A673 (cell line): ENCODE measurements at regions not wholly inside any gene's neighbourhood (a gene's known extent, or its start where the extent isn't known, plus 50 kb on each side); places are given as distances from the start of the nearest gene placed in this dataset.

ENCODE experiments used
- BruUV-seq: library from RNA; stranded (reverse); fragments of 400-500 nt; replicated peaks from 2 replicates; lab custom pipeline; 2021; lab: Mats Ljungman, UMichigan
- CTCF ChIA-PET: fragments of 300-600 bp; sonication (Branson Sonifier 250); formaldehyde crosslinking; loops from one replicate; lab custom pipeline; 2022; ENCODE audit warnings: antibody characterized with exemption; lab: Charles Lee
- POLR2A ChIA-PET: fragments of 300-600 bp; sonication (Branson Sonifier 250); formaldehyde crosslinking; loops from one replicate; lab custom pipeline; 2022; ENCODE audit warnings: antibody characterized with exemption; ENCODE audit not compliant: low non-redundant PET; lab: Charles Lee
- DNase-seq: peaks from one replicate; pipeline ENCODE4 v3.0.0-alpha.2; 2015; ENCODE audit warnings: low spot score
- H3K27ac ChIP-seq: fragments of 200-600 bp; sonication (generic); 2 replicates; pipeline ENCODE4 v1.5.1; 2016; ENCODE audit warnings: mixed run types, low read depth, mild to moderate bottlenecking, mixed read lengths, antibody characterized with exemption, low read length; ENCODE audit not compliant: poor library complexity, severe bottlenecking
- H3K27me3 ChIP-seq: fragments of 200-600 bp; sonication (generic); replicated peaks from 2 replicates; pipeline ENCODE4 v1.6.1; 2017; ENCODE audit warnings: mixed run types, low read depth, mild to moderate bottlenecking, mixed read lengths, antibody characterized with exemption, low read length; ENCODE audit not compliant: insufficient read depth, poor library complexity
- H3K36me3 ChIP-seq: fragments of 200-600 bp; sonication (generic); 2 replicates; pipeline ENCODE4 v1.6.1; 2016; ENCODE audit warnings: mixed run types, mild to moderate bottlenecking, mixed read lengths, antibody characterized with exemption, low read length; ENCODE audit not compliant: insufficient read depth, poor library complexity, severe bottlenecking
- H3K4me1 ChIP-seq: fragments of 200-600 bp; sonication (generic); 2 replicates; pipeline ENCODE4 v1.6.1; 2017; ENCODE audit warnings: mixed run types, mild to moderate bottlenecking, mixed read lengths, antibody characterized with exemption, low read length; ENCODE audit not compliant: insufficient read depth, poor library complexity, severe bottlenecking
- H3K4me3 ChIP-seq: fragments of 200-600 bp; sonication (generic); 2 replicates; pipeline ENCODE4 v1.5.1; 2016; ENCODE audit warnings: low read depth, mixed run types, mild to moderate bottlenecking, mixed read lengths, low read length; ENCODE audit not compliant: poor library complexity, severe bottlenecking
- H3K9me3 ChIP-seq: fragments of 200-600 bp; sonication (generic); 2 replicates; pipeline ENCODE4 v1.6.1; 2016; ENCODE audit warnings: mixed run types, low read depth, mild to moderate bottlenecking, mixed read lengths, antibody characterized with exemption, low read length; ENCODE audit not compliant: poor library complexity, severe bottlenecking
- CTCF ChIP-seq: fragments of 300-800, 200-600 bp; sonication (generic); conservative IDR thresholded peaks from 2 replicates; pipeline ENCODE4 v1.5.1; 2017; ENCODE audit warnings: low read depth, mild to moderate bottlenecking, antibody characterized with exemption, low read length, moderate library complexity, mixed read lengths
- EZH2 ChIP-seq: fragments of 200-600 bp; sonication (generic); IDR thresholded peaks from 2 replicates; pipeline ENCODE4 v1.6.1; 2017; ENCODE audit warnings: borderline replicate concordance, low read depth, mild to moderate bottlenecking, mixed read lengths, antibody characterized with exemption, low read length; ENCODE audit not compliant: poor library complexity, severe bottlenecking
- intact Hi-C: fragments of 100-400 bp; cut with micrococcal nuclease; formaldehyde crosslinking; loops from one replicate; pipeline ENCODE4 v1.10.0; 2022; ENCODE audit not compliant: unreplicated experiment

- POLR2A ChIA-PET, result no interaction called here
- Histone ChIP-seq H3K4me1 (no peaks in the 10 kb centered on the region), H3K27me3 (no peaks in the 10 kb centered on the region), H3K27ac (no peak overlapping the region), H3K36me3 (no peaks in the 10 kb centered on the region), H3K4me3 (no peak overlapping the region), H3K9me3 (no peaks in the 10 kb centered on the region)
- CTCF ChIA-PET, result no interaction called here
- no peak for DNase-seq
- intact Hi-C loops, result no loop called here
- TF ChIP-seq CTCF (no peak), EZH2 (no peak)
- no TSS peak for BruUV-seq
Observed at GRCh38 chr4:152079079-152079478, 318.3 kb upstream of the GATB start.

GRCh38 chr4:152077582-152077981 lies 316.8 kb upstream of the GATB start:
- intact Hi-C loops, result no loop called here
- Histone ChIP-seq H3K4me1 (no peaks in the 10 kb centered on the region), H3K27ac (no peak overlapping the region), H3K36me3 (no peaks in the 10 kb centered on the region), H3K9me3 (no peaks in the 10 kb centered on the region), H3K4me3 (no peak overlapping the region), H3K27me3 (no peaks in the 10 kb centered on the region)
- no peak for DNase-seq
- ChIA-PET CTCF (no interaction called here), POLR2A (no interaction called here)
- TF ChIP-seq CTCF, result no peak
- TF ChIP-seq EZH2, result no peak
- BruUV-seq, result no TSS peak

- Histone ChIP-seq H3K27me3 (no peaks in the 10 kb centered on the region), H3K4me1 (no peaks in the 10 kb centered on the region), H3K36me3 (no peaks in the 10 kb centered on the region), H3K27ac (no peak overlapping the region), H3K9me3 (no peaks in the 10 kb centered on the region), H3K4me3 (no peak overlapping the region)
- no TSS peak for BruUV-seq
- ChIA-PET POLR2A (no interaction called here), CTCF (interaction anchor here (0.6 kb wide), 1 partner anchor 708 kb away, joined by 3 read pairs; no protein-coding TSS in a partner anchor)
- intact Hi-C loops, result no loop called here
- no peak for TF ChIP-seq EZH2
- no peak for TF ChIP-seq CTCF
- no peak for DNase-seq
Observed at GRCh38 chr4:152075253-152075928, 314.6 kb upstream of the GATB start.
